ENCODE measurements at regions not wholly inside any gene's neighbourhood (a gene's known extent, or its start where the extent isn't known, plus 50 kb on each side); places are given as distances from the start of the nearest gene placed in this dataset.
A peak's percentile ranks its signal among the peaks of the same experiment; 100 is the strongest.

DNA sequence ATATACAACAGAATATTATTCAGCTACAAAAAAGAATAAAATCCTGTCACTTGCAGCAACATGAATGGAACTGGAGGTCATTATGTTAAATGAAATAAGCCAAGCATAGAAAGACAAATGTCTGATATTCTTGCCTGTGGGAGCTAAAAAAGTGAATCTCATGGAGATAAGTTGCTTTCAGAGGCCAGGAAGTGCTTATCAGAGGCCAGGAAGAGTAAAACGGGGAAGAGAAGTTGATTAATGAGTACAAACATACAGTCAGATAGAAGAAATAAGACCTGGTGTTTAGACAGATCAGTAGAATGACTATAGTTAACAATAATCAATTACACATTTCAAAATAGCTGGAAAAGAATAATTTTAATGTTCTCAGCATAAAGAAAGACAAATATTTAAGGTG lies 54.4 kb upstream of the CPHXL start:
- TF ChIP-seq, protein P1, sequence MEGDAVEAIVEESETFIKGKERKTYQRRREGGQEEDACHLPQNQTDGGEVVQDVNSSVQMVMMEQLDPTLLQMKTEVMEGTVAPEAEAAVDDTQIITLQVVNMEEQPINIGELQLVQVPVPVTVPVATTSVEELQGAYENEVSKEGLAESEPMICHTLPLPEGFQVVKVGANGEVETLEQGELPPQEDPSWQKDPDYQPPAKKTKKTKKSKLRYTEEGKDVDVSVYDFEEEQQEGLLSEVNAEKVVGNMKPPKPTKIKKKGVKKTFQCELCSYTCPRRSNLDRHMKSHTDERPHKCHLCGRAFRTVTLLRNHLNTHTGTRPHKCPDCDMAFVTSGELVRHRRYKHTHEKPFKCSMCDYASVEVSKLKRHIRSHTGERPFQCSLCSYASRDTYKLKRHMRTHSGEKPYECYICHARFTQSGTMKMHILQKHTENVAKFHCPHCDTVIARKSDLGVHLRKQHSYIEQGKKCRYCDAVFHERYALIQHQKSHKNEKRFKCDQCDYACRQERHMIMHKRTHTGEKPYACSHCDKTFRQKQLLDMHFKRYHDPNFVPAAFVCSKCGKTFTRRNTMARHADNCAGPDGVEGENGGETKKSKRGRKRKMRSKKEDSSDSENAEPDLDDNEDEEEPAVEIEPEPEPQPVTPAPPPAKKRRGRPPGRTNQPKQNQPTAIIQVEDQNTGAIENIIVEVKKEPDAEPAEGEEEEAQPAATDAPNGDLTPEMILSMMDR (IDR thresholded peaks at IDR 0.05) = no peak
- no peak for TF ChIP-seq POLR2A (IDR thresholded peaks at IDR 0.05)
- H3K4me3 ChIP-seq (ENCODE audit: low read depth, poor library complexity, severe bottlenecking) = no peak overlapping the region
- WGBS, 2 donors = 8 to 12% methylated on average over 1 of the region's 1 CpG
- DNase-seq (ENCODE audit: low spot score in 2 of 2) = no peak
- intact Hi-C loops (cut with DNase I; ENCODE audit: low total_unique reads) = no loop called here

DNA sequence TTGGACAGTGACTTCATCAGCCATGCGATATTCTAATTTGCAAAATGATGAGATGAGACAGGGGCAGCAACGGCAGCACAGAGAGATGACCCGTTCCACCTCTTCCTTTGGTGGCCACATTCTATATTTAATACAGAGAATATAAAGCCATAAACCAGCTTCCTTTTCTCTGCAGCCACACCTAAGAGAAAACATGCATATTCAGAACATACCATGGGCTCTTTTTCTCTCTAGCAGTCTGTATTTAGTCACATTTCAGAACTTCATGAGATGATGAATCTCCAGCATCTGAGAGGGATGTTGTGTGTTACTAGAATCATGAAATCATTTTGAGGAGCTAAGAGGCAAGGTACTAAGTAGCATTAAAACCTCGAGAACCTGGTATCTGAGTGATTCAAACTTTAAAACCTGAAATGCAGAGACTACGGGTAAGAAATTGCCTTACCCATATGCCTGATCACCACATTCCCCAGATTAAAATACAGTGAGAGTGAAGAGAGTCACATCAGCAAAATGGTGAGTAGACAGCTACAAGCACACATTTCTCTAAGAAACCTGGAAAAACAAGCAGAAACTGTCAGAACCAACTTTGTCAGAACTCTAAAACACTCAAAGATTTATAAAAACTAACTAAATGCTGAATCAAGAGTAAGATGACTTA lies 55.5 kb upstream of the CPHXL start:
- no peak for DNase-seq (ENCODE audit: low spot score in 2 of 2)
- 66 to 76% methylated on average over 5 of the region's 5 CpGs for WGBS, 2 donors
- no peak for TF ChIP-seq POLR2A (IDR thresholded peaks at IDR 0.05)
- TF ChIP-seq, protein P1 (IDR thresholded peaks at IDR 0.05) = no peak
- intact Hi-C loops (cut with DNase I; ENCODE audit: low total_unique reads) = no loop called here
- H3K4me3 ChIP-seq (ENCODE audit: low read depth, poor library complexity, severe bottlenecking) = no peak overlapping the region

DNA sequence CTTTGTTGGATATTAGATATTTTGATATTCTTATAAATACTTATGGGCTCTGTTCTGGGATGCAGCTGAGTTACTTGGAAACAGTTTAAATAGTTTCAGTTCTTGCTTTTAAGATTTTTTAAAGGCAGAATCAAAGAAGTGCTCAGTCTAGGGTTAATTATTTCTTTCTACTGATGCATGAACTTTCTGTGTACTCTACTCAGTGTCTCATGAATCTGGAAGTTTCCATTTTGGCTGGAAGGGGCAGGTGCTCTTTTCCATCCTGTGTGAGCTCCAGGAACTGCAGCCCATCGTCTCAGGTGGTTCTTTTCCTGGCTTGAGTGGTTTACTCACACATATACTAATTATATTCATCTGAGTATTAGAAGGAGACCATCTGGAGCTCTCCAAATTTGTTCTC lies 61.1 kb upstream of the CPHXL start:
- TF ChIP-seq POLR2A (IDR thresholded peaks at IDR 0.05) = no peak
- TF ChIP-seq, protein P1 (IDR thresholded peaks at IDR 0.05) = no peak
- WGBS, 2 donors = 58 to 64% methylated on average over 1 of the region's 1 CpG
- no peak for DNase-seq (ENCODE audit: low spot score in 2 of 2)
- H3K4me3 ChIP-seq (ENCODE audit: low read depth, poor library complexity, severe bottlenecking) = no peak overlapping the region
- intact Hi-C loops (cut with DNase I; ENCODE audit: low total_unique reads) = loop anchor here (5.0 kb wide), 1 partner anchor 1385 kb away; no protein-coding TSS in a partner anchor

DNA sequence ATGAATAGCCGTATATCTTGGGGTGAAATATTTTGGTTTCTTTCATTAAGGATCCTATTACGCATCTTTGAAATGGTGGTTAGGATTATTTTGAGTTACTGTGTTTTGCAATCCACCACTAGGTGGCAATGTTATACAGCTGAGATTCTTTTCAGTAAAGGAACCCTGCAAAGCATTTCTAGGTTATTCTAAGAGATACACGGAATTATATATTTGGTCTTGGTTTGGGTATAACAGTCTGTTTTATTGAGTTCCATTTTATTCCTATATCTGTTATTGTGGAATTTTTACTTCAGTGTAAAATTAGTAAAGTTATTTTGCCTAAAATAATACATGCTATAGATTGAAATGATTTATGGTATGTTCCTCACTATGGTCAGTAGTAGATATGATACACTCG lies 62.9 kb upstream of the CPHXL start:
- no peak overlapping the region for H3K4me3 ChIP-seq (ENCODE audit: low read depth, poor library complexity, severe bottlenecking)
- WGBS, 2 donors = 9 to 12% methylated on average over 4 of the region's 4 CpGs
- TF ChIP-seq, protein P1 (IDR thresholded peaks at IDR 0.05) = peak in 1 of 3 donors; percentile 16
- TF ChIP-seq POLR2A (IDR thresholded peaks at IDR 0.05) = no peak
- DNase-seq (ENCODE audit: low spot score in 2 of 2) = no peak
- intact Hi-C loops (cut with DNase I; ENCODE audit: low total_unique reads) = loop anchor here (5.0 kb wide), 1 partner anchor 1383 kb away; no protein-coding TSS in a partner anchor

DNA sequence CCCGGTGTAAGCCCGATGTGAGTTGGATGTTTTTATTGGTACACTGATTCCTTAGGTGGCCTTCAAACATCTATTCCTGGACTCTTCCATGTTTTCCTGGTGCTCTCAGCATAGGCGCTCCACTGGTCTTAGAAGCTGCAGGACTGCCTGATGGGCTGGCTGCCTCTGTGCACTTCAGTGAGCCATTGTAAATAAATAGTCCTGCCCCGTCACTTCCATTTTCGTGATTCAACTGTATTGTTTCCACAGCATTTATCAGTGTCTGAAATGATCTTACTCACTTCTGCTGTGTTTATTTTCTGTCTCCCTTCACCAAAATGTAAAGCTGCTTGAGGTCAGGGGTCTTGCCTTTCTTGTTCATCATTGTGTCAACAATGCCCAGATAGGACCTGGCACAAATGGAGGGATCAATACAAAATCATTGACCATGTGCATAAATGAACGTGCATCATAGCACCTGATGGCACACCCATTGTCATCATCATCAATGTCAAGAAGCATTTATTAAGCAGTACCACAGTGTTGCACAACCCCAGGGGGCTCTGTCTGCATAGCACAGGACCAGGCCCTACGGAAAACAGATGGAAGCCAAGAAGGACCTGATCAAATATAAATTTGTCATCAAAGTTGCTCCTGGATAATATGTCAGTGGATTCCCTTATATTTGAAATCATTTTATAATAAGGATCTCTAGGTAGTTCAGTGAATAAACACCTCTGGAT lies 66.6 kb upstream of the CPHXL start:
- no peak overlapping the region for H3K4me3 ChIP-seq (ENCODE audit: low read depth, poor library complexity, severe bottlenecking)
- no peak for DNase-seq (ENCODE audit: low spot score in 2 of 2)
- TF ChIP-seq, protein P1 (IDR thresholded peaks at IDR 0.05) = no peak
- no peak for TF ChIP-seq POLR2A (IDR thresholded peaks at IDR 0.05)
- intact Hi-C loops (cut with DNase I; ENCODE audit: low total_unique reads) = no loop called here
- WGBS, 2 donors = 87 to 89% methylated on average over 7 of the region's 7 CpGs
